Lung (tissue), 11 donors: ENCODE measurements at regions not wholly inside any gene's neighbourhood (a gene's known extent, or its start where the extent isn't known, plus 50 kb on each side); places are given as distances from the start of the nearest gene placed in this dataset.
A peak's percentile ranks its signal among the peaks of the same experiment; 100 is the strongest.

ENCODE experiments used
- ATAC-seq: fragments of 200-7000 bp; cut with Tn5 transposase; one replicate; pipeline ENCODE4 v1.9.1; 2020; ENCODE audit warnings: moderate number of reproducible peaks; ENCODE audit not compliant: insufficient read depth, low FRiP score
- DNase-seq, 3 donors: peaks; one replicate each; pipeline ENCODE4 v3.0.0-alpha.2; 2013 to 2017
- H3K27ac ChIP-seq, 2 donors: one replicate each; pipeline ENCODE4 v1.5.1; 2013; ENCODE audit warnings: mild to moderate bottlenecking in 2 of 2, moderate library complexity in 2 of 2, control low read depth in 1 of 2, inconsistent platforms in 1 of 2, low read depth in 1 of 2, low read length in 1 of 2
- H3K27me3 ChIP-seq, 3 donors: one replicate each; pipeline ENCODE4 v1.5.1; 2013; ENCODE audit warnings: low read length in 2 of 3; ENCODE audit not compliant: control insufficient read depth in 3 of 3, insufficient read depth in 3 of 3
- H3K36me3 ChIP-seq, 4 donors: one replicate each; pipeline ENCODE4 v1.5.1; 2013; ENCODE audit warnings: low read length in 4 of 4, mild to moderate bottlenecking in 1 of 4, moderate library complexity in 1 of 4; ENCODE audit not compliant: control insufficient read depth in 4 of 4, insufficient read depth in 4 of 4
- H3K4me1 ChIP-seq, 5 donors: one replicate each; pipeline ENCODE4 v1.5.1; 2013; ENCODE audit warnings: low read length in 5 of 5, mild to moderate bottlenecking in 2 of 5, moderate library complexity in 1 of 5; ENCODE audit not compliant: control insufficient read depth in 5 of 5, insufficient read depth in 5 of 5
- H3K4me3 ChIP-seq: one replicate; pipeline ENCODE4 v1.5.1; 2013; ENCODE audit warnings: mild to moderate bottlenecking, control low read depth, moderate library complexity
- H3K9ac ChIP-seq, 2 donors: one replicate each; pipeline ENCODE4 v1.5.1; 2013; ENCODE audit warnings: low read length in 2 of 2, control low read depth in 1 of 2; ENCODE audit not compliant: insufficient read depth in 1 of 2
- H3K9me3 ChIP-seq, 4 donors: one replicate each; pipeline ENCODE4 v1.5.1; 2013; ENCODE audit warnings: low read length in 3 of 4, mild to moderate bottlenecking in 1 of 4, moderate library complexity in 1 of 4; ENCODE audit not compliant: control insufficient read depth in 4 of 4, insufficient read depth in 3 of 4
- WGBS, 2 donors: extraction: QIAGEN DNeasy Blood & Tissue Kit; methylation state at CpG; one replicate each; pipeline ENCODE4 v1.1.7; 2013; 5-methylcytosine and 5-hydroxymethylcytosine counted together
- TF ChIP-seq, protein P1 (sequence below): IDR thresholded peaks from 2 replicates; pipeline ENCODE4 v1.5.1; 2012; ENCODE audit warnings: mild to moderate bottlenecking; ENCODE audit errors: control extremely low read depth, extremely low read depth
- donor health status: control.
- donor health status: control.
- donor health status: Bipolar disorder and iron deficiency.
- donor health status: healthy.
- donor health status: DM: yes; HTN: yes; CAD: no.

GRCh38 chr12:16972923-16973770 lies 367.2 kb upstream of the LMO3 start:
- DNase-seq: no peak
- 83 to 84% methylated on average over 5 of the region's 5 CpGs for WGBS, 2 donors
- Histone ChIP-seq H3K27me3 (no peaks in the 10 kb centered on the region), H3K36me3 (no peaks in the 10 kb centered on the region), H3K27ac (no peak overlapping the region), H3K4me3 (no peak overlapping the region), H3K9me3 (no peaks in the 10 kb centered on the region), H3K4me1 (no peaks in the 10 kb centered on the region), H3K9ac (no peak overlapping the region)
- ATAC-seq: no peak
- TF ChIP-seq, protein P1, sequence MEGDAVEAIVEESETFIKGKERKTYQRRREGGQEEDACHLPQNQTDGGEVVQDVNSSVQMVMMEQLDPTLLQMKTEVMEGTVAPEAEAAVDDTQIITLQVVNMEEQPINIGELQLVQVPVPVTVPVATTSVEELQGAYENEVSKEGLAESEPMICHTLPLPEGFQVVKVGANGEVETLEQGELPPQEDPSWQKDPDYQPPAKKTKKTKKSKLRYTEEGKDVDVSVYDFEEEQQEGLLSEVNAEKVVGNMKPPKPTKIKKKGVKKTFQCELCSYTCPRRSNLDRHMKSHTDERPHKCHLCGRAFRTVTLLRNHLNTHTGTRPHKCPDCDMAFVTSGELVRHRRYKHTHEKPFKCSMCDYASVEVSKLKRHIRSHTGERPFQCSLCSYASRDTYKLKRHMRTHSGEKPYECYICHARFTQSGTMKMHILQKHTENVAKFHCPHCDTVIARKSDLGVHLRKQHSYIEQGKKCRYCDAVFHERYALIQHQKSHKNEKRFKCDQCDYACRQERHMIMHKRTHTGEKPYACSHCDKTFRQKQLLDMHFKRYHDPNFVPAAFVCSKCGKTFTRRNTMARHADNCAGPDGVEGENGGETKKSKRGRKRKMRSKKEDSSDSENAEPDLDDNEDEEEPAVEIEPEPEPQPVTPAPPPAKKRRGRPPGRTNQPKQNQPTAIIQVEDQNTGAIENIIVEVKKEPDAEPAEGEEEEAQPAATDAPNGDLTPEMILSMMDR: no peak

GRCh38 chr12:16962889-16963288 lies 356.9 kb upstream of the LMO3 start:
- Histone ChIP-seq H3K9me3 (no peaks in the 10 kb centered on the region), H3K27ac (no peak overlapping the region), H3K9ac (no peak overlapping the region), H3K4me3 (no peak overlapping the region), H3K27me3 (no peaks in the 10 kb centered on the region), H3K4me1 (no peaks in the 10 kb centered on the region), H3K36me3 (no peaks in the 10 kb centered on the region)
- DNase-seq (peak in 1 of 3 donors; percentile 1), ATAC-seq (no peak)
- TF ChIP-seq, protein P1: no peak
- WGBS, 2 donors: 90 to 96% methylated on average over 2 of the region's 2 CpGs

- no peaks in the 10 kb centered on the region for H3K36me3 ChIP-seq
- no peaks in the 10 kb centered on the region for H3K27me3 ChIP-seq
- peaks cover 0 to 2% (median 0%) of the 10 kb centered on the region in 4 donors for H3K9me3 ChIP-seq
- TF ChIP-seq, protein P1: no peak
- H3K27ac ChIP-seq: no peak overlapping the region
- ATAC-seq (no peak), DNase-seq (no peak)
- 86 to 90% methylated on average over 5 of the region's 5 CpGs for WGBS, 2 donors
- H3K9ac ChIP-seq: no peak overlapping the region
- no peaks in the 10 kb centered on the region for H3K4me1 ChIP-seq
- no peak overlapping the region for H3K4me3 ChIP-seq
Measured at GRCh38 chr12:16955083-16955657, 349.2 kb upstream of the LMO3 start.
